ENCODE measurements at regions not wholly inside any gene's neighbourhood (a gene's known extent, or its start where the extent isn't known, plus 50 kb on each side); places are given as distances from the start of the nearest gene placed in this dataset.

- H3K4me1 Mint-ChIP-seq, result peaks cover 14% of the 10 kb centered on the region
- Histone ChIP-seq H3K79me2 (replicated peaks; ENCODE audit: insufficient read depth) (no peaks in the 10 kb centered on the region), H3K27ac (ENCODE audit: low read depth) (no peak overlapping the region), H4K20me1 (replicated peaks; ENCODE audit: insufficient read depth) (no peaks in the 10 kb centered on the region), H3F3A (replicated peaks; ENCODE audit: low read depth) (no peaks in the 10 kb centered on the region), H3K4me2 (no peak overlapping the region), H2AFZ (no peak overlapping the region), H3K36me3 (ENCODE audit: insufficient read depth) (no peaks in the 10 kb centered on the region), H3K9me2 (ENCODE audit: insufficient read depth) (peaks cover 5% of the 10 kb centered on the region; the same call in 1 of the 2 replicates), H3K4me3 (no peak overlapping the region), H3K4me1 (ENCODE audit: insufficient read depth) (peaks cover 11% of the 10 kb centered on the region; the same call in 1 of the 2 replicates), H3K27me3 (ENCODE audit: insufficient read depth) (no peaks in the 10 kb centered on the region)
- DNase-seq (ENCODE audit: low spot score), result no peak
- no peaks in the 10 kb centered on the region for H3K27me3 Mint-ChIP-seq (ENCODE audit: insufficient read depth, low read depth, poor library complexity)
- TF ChIP-seq REST (IDR thresholded peaks at IDR 0.05; ENCODE audit: unreplicated experiment) (no peak), CREB1 (CRISPR knock-in tag; IDR thresholded peaks at IDR 0.05; ENCODE audit: low read depth) (no peak), JUNB (IDR thresholded peaks at IDR 0.05; ENCODE audit: unreplicated experiment) (no peak), EZH2phosphoT487 (IDR thresholded peaks at IDR 0.05; ENCODE audit: unreplicated experiment) (no peak), ZNF331 (CRISPR knock-in tag; IDR thresholded peaks at IDR 0.05; ENCODE audit: low read depth) (no peak), EZH2 (IDR thresholded peaks at IDR 0.05; ENCODE audit: low read depth, unreplicated experiment) (no peak), ZNF114 (CRISPR knock-in tag; IDR thresholded peaks at IDR 0.05) (no peak)
- TF ChIP-seq, protein P1, sequence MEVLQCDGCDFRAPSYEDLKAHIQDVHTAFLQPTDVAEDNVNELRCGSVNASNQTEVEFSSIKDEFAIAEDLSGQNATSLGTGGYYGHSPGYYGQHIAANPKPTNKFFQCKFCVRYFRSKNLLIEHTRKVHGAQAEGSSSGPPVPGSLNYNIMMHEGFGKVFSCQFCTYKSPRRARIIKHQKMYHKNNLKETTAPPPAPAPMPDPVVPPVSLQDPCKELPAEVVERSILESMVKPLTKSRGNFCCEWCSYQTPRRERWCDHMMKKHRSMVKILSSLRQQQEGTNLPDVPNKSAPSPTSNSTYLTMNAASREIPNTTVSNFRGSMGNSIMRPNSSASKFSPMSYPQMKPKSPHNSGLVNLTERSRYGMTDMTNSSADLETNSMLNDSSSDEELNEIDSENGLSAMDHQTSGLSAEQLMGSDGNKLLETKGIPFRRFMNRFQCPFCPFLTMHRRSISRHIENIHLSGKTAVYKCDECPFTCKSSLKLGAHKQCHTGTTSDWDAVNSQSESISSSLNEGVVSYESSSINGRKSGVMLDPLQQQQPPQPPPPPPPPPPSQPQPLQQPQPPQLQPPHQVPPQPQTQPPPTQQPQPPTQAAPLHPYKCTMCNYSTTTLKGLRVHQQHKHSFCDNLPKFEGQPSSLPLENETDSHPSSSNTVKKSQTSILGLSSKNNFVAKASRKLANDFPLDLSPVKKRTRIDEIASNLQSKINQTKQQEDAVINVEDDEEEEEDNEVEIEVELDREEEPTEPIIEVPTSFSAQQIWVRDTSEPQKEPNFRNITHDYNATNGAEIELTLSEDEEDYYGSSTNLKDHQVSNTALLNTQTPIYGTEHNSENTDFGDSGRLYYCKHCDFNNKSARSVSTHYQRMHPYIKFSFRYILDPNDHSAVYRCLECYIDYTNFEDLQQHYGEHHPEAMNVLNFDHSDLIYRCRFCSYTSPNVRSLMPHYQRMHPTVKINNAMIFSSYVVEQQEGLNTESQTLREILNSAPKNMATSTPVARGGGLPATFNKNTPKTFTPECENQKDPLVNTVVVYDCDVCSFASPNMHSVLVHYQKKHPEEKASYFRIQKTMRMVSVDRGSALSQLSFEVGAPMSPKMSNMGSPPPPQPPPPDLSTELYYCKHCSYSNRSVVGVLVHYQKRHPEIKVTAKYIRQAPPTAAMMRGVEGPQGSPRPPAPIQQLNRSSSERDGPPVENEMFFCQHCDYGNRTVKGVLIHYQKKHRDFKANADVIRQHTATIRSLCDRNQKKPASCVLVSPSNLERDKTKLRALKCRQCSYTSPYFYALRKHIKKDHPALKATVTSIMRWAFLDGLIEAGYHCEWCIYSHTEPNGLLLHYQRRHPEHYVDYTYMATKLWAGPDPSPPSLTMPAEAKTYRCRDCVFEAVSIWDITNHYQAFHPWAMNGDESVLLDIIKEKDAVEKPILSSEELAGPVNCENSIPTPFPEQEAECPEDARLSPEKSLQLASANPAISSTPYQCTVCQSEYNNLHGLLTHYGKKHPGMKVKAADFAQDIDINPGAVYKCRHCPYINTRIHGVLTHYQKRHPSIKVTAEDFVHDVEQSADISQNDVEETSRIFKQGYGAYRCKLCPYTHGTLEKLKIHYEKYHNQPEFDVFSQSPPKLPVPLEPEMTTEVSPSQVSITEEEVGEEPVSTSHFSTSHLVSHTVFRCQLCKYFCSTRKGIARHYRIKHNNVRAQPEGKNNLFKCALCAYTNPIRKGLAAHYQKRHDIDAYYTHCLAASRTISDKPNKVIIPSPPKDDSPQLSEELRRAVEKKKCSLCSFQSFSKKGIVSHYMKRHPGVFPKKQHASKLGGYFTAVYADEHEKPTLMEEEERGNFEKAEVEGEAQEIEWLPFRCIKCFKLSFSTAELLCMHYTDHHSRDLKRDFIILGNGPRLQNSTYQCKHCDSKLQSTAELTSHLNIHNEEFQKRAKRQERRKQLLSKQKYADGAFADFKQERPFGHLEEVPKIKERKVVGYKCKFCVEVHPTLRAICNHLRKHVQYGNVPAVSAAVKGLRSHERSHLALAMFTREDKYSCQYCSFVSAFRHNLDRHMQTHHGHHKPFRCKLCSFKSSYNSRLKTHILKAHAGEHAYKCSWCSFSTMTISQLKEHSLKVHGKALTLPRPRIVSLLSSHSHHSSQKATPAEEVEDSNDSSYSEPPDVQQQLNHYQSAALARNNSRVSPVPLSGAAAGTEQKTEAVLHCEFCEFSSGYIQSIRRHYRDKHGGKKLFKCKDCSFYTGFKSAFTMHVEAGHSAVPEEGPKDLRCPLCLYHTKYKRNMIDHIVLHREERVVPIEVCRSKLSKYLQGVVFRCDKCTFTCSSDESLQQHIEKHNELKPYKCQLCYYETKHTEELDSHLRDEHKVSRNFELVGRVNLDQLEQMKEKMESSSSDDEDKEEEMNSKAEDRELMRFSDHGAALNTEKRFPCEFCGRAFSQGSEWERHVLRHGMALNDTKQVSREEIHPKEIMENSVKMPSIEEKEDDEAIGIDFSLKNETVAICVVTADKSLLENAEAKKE (CRISPR knock-in tag; IDR thresholded peaks at IDR 0.05), result no peak
- H3K27ac Mint-ChIP-seq, result no peak overlapping the region
- H3K9me3 Mint-ChIP-seq, result no peaks in the 10 kb centered on the region; the same call in 2 of the 3 replicates
- H3K36me3 Mint-ChIP-seq (ENCODE audit: low read depth), result no peaks in the 10 kb centered on the region
- H3K4me3 Mint-ChIP-seq, result no peak overlapping the region
- no peak for ATAC-seq
These were observed 53.8 kb upstream of the BET1 start for GRCh38 chr7:94057955-94058354.
